ENCODE measurements at regions not wholly inside any gene's neighbourhood (a gene's known extent, or its start where the extent isn't known, plus 50 kb on each side); places are given as distances from the start of the nearest gene placed in this dataset.

DNA sequence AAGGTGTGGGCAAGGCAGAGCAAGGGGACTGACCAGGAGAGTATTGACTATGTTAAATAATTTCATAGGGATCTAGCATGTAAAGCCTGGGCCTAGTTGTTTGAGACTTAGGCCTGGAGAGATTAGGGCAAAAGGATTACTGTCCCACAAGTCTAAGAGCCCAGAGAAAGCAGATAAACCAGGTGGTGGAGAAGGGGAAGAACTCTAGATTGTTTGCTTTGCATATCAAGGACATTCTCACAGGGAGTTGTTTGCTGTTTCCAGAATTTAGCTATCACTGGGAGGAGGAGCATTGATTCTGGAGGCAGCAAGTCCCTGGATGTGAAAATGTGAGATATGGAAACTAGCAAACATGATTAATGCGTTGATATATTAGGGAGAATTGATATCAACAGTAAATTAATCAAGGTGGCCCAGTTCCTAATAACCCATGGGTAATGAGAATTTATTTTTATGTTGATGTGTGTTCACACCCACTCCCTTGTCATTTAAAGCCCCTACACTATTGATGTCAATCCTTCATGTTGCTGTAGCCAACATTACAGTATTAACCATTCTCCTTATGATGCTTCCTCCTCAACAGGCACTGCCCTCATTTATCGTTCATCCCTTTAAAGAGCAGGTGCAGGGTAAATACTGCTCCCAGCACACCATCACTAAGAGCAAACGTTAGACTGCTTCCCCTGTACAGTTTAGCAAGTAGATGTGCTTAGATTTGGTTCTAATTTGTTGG lies 1666.7 kb upstream of the FLRT2 start:
- in situ Hi-C loops (cut with MboI; ENCODE audit: low pct_ligation_motif_present in 1 of 4, low pct_unique_long_range_greater_than_20kb in 1 of 4, low sequenced_read_pairs in 3 of 4) (no loop called here), intact Hi-C loops (cut with DNase I; ENCODE audit: low total_unique reads) (no loop called here)
- Histone ChIP-seq H3K36me3 (no peaks in the 10 kb centered on the region), H3K4me3 (no peak overlapping the region), H3K27me3 (no peaks in the 10 kb centered on the region), H3K27ac (no peak overlapping the region), H3K4me1 (no peaks in the 10 kb centered on the region), H3K9me3 (no peaks in the 10 kb centered on the region)
- no peak for TF ChIP-seq POLR2A (IDR thresholded peaks at IDR 0.05)
- DNase-seq: no peak
- WGBS, 2 donors (ENCODE audit: low coverage in 1 of 2): 56 to 63% methylated on average over 3 of the region's 3 CpGs

DNA sequence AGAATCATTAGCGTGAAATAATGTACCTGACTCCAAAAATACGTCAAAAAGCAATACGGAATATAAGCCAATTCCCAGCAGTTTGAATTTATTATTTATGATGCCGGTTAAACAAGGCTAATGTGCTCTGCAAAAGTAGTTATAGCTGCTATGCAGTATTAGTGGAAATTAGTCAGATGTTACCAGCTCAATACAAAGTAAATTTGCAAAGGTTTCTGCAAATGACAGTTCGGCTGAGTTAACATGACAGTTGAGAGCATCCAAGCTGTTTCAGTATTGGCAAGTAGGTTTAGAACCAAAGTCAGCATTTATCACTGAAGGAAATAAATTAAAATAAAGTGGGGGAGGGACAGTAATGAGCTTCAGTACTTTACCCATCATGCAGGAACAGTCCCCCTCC lies 1665.8 kb upstream of the FLRT2 start:
- 78 to 82% methylated on average over 4 to 5 of the region's 5 CpGs for WGBS, 2 donors (ENCODE audit: low coverage in 1 of 2)
- in situ Hi-C loops (cut with MboI; ENCODE audit: low pct_ligation_motif_present in 1 of 4, low pct_unique_long_range_greater_than_20kb in 1 of 4, low sequenced_read_pairs in 3 of 4) (no loop called here), intact Hi-C loops (cut with DNase I; ENCODE audit: low total_unique reads) (no loop called here)
- no peaks in the 10 kb centered on the region for H3K9me3 ChIP-seq
- H3K4me1 ChIP-seq: no peaks in the 10 kb centered on the region
- TF ChIP-seq POLR2A (IDR thresholded peaks at IDR 0.05): no peak
- TF ChIP-seq, protein P1, sequence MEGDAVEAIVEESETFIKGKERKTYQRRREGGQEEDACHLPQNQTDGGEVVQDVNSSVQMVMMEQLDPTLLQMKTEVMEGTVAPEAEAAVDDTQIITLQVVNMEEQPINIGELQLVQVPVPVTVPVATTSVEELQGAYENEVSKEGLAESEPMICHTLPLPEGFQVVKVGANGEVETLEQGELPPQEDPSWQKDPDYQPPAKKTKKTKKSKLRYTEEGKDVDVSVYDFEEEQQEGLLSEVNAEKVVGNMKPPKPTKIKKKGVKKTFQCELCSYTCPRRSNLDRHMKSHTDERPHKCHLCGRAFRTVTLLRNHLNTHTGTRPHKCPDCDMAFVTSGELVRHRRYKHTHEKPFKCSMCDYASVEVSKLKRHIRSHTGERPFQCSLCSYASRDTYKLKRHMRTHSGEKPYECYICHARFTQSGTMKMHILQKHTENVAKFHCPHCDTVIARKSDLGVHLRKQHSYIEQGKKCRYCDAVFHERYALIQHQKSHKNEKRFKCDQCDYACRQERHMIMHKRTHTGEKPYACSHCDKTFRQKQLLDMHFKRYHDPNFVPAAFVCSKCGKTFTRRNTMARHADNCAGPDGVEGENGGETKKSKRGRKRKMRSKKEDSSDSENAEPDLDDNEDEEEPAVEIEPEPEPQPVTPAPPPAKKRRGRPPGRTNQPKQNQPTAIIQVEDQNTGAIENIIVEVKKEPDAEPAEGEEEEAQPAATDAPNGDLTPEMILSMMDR (IDR thresholded peaks at IDR 0.05): no peak
- no peak for TF ChIP-seq POLR2AphosphoS5 (IDR thresholded peaks at IDR 0.05)
- no peak for TF ChIP-seq EP300 (IDR thresholded peaks at IDR 0.05; ENCODE audit: low read depth)
- no peak overlapping the region for H3K4me3 ChIP-seq
- DNase-seq: no peak
- no peaks in the 10 kb centered on the region for H3K36me3 ChIP-seq
- no peak overlapping the region for H3K27ac ChIP-seq
- H3K27me3 ChIP-seq: no peaks in the 10 kb centered on the region

GRCh38 chr14:83867566-83868225 lies 1662.2 kb upstream of the FLRT2 start:
- 40 to 63% methylated on average over 1 to 5 of the region's 5 CpGs for WGBS, 2 donors (ENCODE audit: low coverage in 1 of 2)
- intact Hi-C loops (cut with DNase I; ENCODE audit: low total_unique reads) (no loop called here), in situ Hi-C loops (cut with MboI; ENCODE audit: low pct_ligation_motif_present in 1 of 4, low pct_unique_long_range_greater_than_20kb in 1 of 4, low sequenced_read_pairs in 3 of 4) (no loop called here)
- Histone ChIP-seq H3K27ac (no peak overlapping the region), H3K9me3 (peaks cover 0 to 3% of the 10 kb centered on the region in 2 donors), H3K4me3 (no peak overlapping the region), H3K4me1 (no peaks in the 10 kb centered on the region), H3K27me3 (no peaks in the 10 kb centered on the region), H3K36me3 (no peaks in the 10 kb centered on the region)
- DNase-seq: no peak
- TF ChIP-seq POLR2AphosphoS5 (IDR thresholded peaks at IDR 0.05) (no peak), EP300 (IDR thresholded peaks at IDR 0.05; ENCODE audit: low read depth) (no peak), POLR2A (IDR thresholded peaks at IDR 0.05) (no peak)
- TF ChIP-seq, protein P1 (IDR thresholded peaks at IDR 0.05): no peak

GRCh38 chr14:83870546-83871270 lies 1659.2 kb upstream of the FLRT2 start:
- Histone ChIP-seq H3K27ac (no peak overlapping the region), H3K4me3 (no peak overlapping the region), H3K27me3 (no peaks in the 10 kb centered on the region), H3K4me1 (peaks cover 0 to 4% (median 0%) of the 10 kb centered on the region in 4 donors), H3K9me3 (peaks cover 0 to 3% of the 10 kb centered on the region in 2 donors), H3K36me3 (no peaks in the 10 kb centered on the region)
- intact Hi-C loops (cut with DNase I; ENCODE audit: low total_unique reads) (no loop called here), in situ Hi-C loops (cut with MboI; ENCODE audit: low pct_ligation_motif_present in 1 of 4, low pct_unique_long_range_greater_than_20kb in 1 of 4, low sequenced_read_pairs in 3 of 4) (no loop called here)
- TF ChIP-seq, protein P1 (IDR thresholded peaks at IDR 0.05): no peak
- TF ChIP-seq POLR2A (IDR thresholded peaks at IDR 0.05) (no peak), EP300 (IDR thresholded peaks at IDR 0.05; ENCODE audit: low read depth) (no peak), POLR2AphosphoS5 (IDR thresholded peaks at IDR 0.05) (no peak)
- WGBS, 2 donors (ENCODE audit: low coverage in 1 of 2): 66 to 67% methylated on average over 2 of the region's 2 CpGs
- no peak for DNase-seq

All from transverse colon (tissue), 4 donors.